ENCODE measurements at regions not wholly inside any gene's neighbourhood (a gene's known extent, or its start where the extent isn't known, plus 50 kb on each side); places are given as distances from the start of the nearest gene placed in this dataset.

DNA sequence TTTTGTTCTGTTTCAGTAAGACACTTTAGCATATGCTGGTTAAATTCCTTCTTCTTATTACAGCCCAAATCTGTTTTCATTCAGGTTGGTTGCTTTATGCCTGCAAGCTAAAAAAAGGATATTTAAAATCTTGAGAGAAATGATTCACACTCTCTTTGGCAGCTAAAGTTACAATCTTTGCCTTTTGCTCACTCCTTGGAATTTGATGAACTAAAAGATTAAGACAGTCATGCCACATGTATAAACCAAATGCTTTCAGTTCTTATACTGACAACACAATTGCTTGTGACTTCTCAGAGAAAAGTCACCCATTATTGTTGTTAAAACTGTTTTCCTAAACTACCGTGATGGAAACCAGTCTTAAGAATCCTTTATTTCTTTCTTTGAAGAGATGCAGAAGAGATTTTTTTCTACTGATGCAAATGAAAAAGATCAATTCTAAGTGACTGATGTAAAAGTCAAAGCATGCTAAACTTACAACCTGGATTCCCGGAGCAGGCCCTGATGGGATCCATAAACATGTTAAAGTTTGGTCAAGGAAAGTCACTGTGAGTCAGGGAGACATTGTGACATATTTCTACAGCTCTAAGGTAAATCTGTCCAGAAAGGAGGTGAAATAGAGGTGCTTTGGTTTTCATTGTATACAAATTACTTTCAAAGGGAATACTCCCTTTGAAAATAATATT is 144.2 kb upstream of the CDH10 start:
- Histone ChIP-seq H3K4me2 (ENCODE audit: extremely low read depth, insufficient read depth, low read length) (no peak overlapping the region), H3K36me3 (ENCODE audit: control insufficient read depth, insufficient read depth, low read length) (no peaks in the 10 kb centered on the region), H4K20me1 (ENCODE audit: control insufficient read depth, extremely low read depth, insufficient read depth, low read length) (no peaks in the 10 kb centered on the region), H3K4me1 (ENCODE audit: control insufficient read depth, extremely low read depth, insufficient read depth, low read length) (no peaks in the 10 kb centered on the region), H3K9me3 (ENCODE audit: control insufficient read depth, insufficient read depth, low read depth, low read length) (no peaks in the 10 kb centered on the region), H3K27ac (ENCODE audit: insufficient read depth, low read length) (peak overlapping the region; percentile 16), H3K4me3 (replicated peaks in 1 of 4; ENCODE audit: control extremely low read depth in 1 of 4, insufficient read depth in 1 of 4, low read depth in 3 of 4, low read length in 4 of 4) (no peak overlapping the region), H3K9ac (ENCODE audit: insufficient read depth, low read length) (no peak overlapping the region), H3K79me2 (ENCODE audit: control insufficient read depth, insufficient read depth, low read length) (no peaks in the 10 kb centered on the region), H2AFZ (ENCODE audit: low read length) (no peak overlapping the region), H3K27me3 (ENCODE audit: control insufficient read depth, insufficient read depth, low read length) (no peaks in the 10 kb centered on the region)
- DNase-seq (ENCODE audit: low read depth in 2 of 2) = peak in 1 of 2 donors; percentile 95
- TF ChIP-seq, protein P1, sequence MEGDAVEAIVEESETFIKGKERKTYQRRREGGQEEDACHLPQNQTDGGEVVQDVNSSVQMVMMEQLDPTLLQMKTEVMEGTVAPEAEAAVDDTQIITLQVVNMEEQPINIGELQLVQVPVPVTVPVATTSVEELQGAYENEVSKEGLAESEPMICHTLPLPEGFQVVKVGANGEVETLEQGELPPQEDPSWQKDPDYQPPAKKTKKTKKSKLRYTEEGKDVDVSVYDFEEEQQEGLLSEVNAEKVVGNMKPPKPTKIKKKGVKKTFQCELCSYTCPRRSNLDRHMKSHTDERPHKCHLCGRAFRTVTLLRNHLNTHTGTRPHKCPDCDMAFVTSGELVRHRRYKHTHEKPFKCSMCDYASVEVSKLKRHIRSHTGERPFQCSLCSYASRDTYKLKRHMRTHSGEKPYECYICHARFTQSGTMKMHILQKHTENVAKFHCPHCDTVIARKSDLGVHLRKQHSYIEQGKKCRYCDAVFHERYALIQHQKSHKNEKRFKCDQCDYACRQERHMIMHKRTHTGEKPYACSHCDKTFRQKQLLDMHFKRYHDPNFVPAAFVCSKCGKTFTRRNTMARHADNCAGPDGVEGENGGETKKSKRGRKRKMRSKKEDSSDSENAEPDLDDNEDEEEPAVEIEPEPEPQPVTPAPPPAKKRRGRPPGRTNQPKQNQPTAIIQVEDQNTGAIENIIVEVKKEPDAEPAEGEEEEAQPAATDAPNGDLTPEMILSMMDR (conservative IDR thresholded peaks at IDR 0.05 in 1 of 2, IDR thresholded peaks at IDR 0.05 in 1 of 2; ENCODE audit: low read depth in 1 of 2, low read length in 2 of 2) = no peak
- no peak for TF ChIP-seq EZH2 (IDR thresholded peaks at IDR 0.05; ENCODE audit: low read length, missing control alignments)

DNA sequence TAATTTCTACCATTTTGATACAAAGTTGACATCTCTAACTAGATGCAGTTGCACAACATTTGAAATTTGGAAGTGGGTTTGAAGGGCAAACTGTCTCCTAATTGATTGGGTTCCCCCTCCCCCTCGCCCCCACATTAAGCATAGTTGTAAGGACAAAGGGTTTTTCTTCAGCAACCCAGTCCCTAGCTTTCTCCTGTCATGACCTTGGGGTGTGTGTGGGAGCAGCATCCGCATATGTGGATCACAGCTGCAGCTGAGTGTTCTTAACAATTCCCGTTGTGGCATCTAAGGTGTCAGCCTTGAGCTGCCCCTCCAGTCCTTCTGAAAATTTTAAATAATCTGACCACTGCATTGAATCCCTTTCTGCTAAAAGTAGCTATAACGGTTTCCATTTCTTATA is 141.3 kb upstream of the CDH10 start:
- H3K36me3 ChIP-seq (ENCODE audit: control insufficient read depth, insufficient read depth, low read length) = no peaks in the 10 kb centered on the region
- no peak overlapping the region for H3K4me3 ChIP-seq (replicated peaks in 1 of 4; ENCODE audit: control extremely low read depth in 1 of 4, insufficient read depth in 1 of 4, low read depth in 3 of 4, low read length in 4 of 4)
- no peaks in the 10 kb centered on the region for H3K4me1 ChIP-seq (ENCODE audit: control insufficient read depth, extremely low read depth, insufficient read depth, low read length)
- TF ChIP-seq, protein P1 (conservative IDR thresholded peaks at IDR 0.05 in 1 of 2, IDR thresholded peaks at IDR 0.05 in 1 of 2; ENCODE audit: low read depth in 1 of 2, low read length in 2 of 2) = no peak
- no peak for TF ChIP-seq EZH2 (IDR thresholded peaks at IDR 0.05; ENCODE audit: low read length, missing control alignments)
- no peaks in the 10 kb centered on the region for H4K20me1 ChIP-seq (ENCODE audit: control insufficient read depth, extremely low read depth, insufficient read depth, low read length)
- DNase-seq (ENCODE audit: low read depth in 2 of 2) = no peak
- H3K4me2 ChIP-seq (ENCODE audit: extremely low read depth, insufficient read depth, low read length) = no peak overlapping the region
- no peak overlapping the region for H3K9ac ChIP-seq (ENCODE audit: insufficient read depth, low read length)
- H2AFZ ChIP-seq (ENCODE audit: low read length) = no peak overlapping the region
- no peaks in the 10 kb centered on the region for H3K27me3 ChIP-seq (ENCODE audit: control insufficient read depth, insufficient read depth, low read length)
- no peaks in the 10 kb centered on the region for H3K79me2 ChIP-seq (ENCODE audit: control insufficient read depth, insufficient read depth, low read length)
- H3K27ac ChIP-seq (ENCODE audit: insufficient read depth, low read length) = no peak overlapping the region
- H3K9me3 ChIP-seq (ENCODE audit: control insufficient read depth, insufficient read depth, low read depth, low read length) = no peaks in the 10 kb centered on the region

DNA sequence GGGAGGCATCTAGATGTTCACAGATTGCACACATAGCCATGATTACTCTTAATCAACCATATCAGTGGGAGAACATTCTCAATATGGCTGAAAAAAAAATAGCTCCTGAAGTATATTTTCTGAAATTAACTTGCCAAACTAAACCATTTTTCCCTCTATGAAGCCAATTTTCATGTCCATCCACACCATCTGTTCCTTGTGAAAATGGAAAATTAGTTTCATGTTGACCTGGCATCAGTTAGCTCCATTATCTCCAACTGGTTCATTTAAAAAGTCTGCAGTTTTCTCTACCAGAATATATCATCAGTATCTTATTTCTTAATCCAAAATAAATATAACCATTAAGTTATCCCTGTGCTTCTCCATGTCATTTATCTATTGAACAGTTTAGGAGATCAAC is 138.8 kb upstream of the CDH10 start:
- Histone ChIP-seq H3K4me1 (ENCODE audit: control insufficient read depth, extremely low read depth, insufficient read depth, low read length) (no peaks in the 10 kb centered on the region), H3K27me3 (ENCODE audit: control insufficient read depth, insufficient read depth, low read length) (no peaks in the 10 kb centered on the region), H3K9ac (ENCODE audit: insufficient read depth, low read length) (no peak overlapping the region), H2AFZ (ENCODE audit: low read length) (no peak overlapping the region), H3K4me2 (ENCODE audit: extremely low read depth, insufficient read depth, low read length) (no peak overlapping the region), H3K79me2 (ENCODE audit: control insufficient read depth, insufficient read depth, low read length) (no peaks in the 10 kb centered on the region), H3K4me3 (replicated peaks in 1 of 4; ENCODE audit: control extremely low read depth in 1 of 4, insufficient read depth in 1 of 4, low read depth in 3 of 4, low read length in 4 of 4) (no peak overlapping the region), H3K9me3 (ENCODE audit: control insufficient read depth, insufficient read depth, low read depth, low read length) (no peaks in the 10 kb centered on the region), H3K36me3 (ENCODE audit: control insufficient read depth, insufficient read depth, low read length) (no peaks in the 10 kb centered on the region), H3K27ac (ENCODE audit: insufficient read depth, low read length) (no peak overlapping the region), H4K20me1 (ENCODE audit: control insufficient read depth, extremely low read depth, insufficient read depth, low read length) (no peaks in the 10 kb centered on the region)
- no peak for DNase-seq (ENCODE audit: low read depth in 2 of 2)
- no peak for TF ChIP-seq EZH2 (IDR thresholded peaks at IDR 0.05; ENCODE audit: low read length, missing control alignments)
- TF ChIP-seq, protein P1 (conservative IDR thresholded peaks at IDR 0.05 in 1 of 2, IDR thresholded peaks at IDR 0.05 in 1 of 2; ENCODE audit: low read depth in 1 of 2, low read length in 2 of 2) = no peak

Data from fibroblast of lung (primary cell).